LNCAP (cell line): ENCODE measurements at regions not wholly inside any gene's neighbourhood (a gene's known extent, or its start where the extent isn't known, plus 50 kb on each side); places are given as distances from the start of the nearest gene placed in this dataset.

Experiments
- CTCF ChIP-seq: fragments of 450-650 bp; IDR thresholded peaks from 2 replicates; pipeline ENCODE4 v1.5.1; 2017; ENCODE audit warnings: mild to moderate bottlenecking

GRCh38 chr2:192407692-192408091 is 213.0 kb upstream of the TMEFF2 start:
- TF ChIP-seq CTCF, result no peak

- TF ChIP-seq CTCF, result no peak
Observed at GRCh38 chr2:192398236-192398635, 203.5 kb upstream of the TMEFF2 start.

DNA sequence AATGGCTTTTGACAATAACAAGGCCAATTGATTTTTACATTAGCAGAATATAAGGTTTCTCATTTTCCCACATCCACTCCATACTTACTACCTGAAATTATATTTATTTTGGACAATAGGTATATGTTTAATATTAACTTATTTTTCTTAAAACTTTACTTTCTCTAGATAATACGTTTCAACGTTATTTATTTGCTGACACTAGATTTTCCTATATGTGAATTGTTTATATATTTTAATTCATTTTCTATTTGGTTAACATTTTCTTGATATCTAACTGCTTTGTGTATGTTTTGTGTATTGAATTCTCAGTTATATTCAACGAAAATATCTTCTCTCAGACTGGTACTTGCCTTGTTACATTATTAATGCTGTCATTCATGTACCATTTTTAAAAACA is 199.9 kb upstream of the TMEFF2 start:
- no peak for TF ChIP-seq CTCF

GRCh38 chr2:192391041-192391440 is 196.3 kb upstream of the TMEFF2 start:
- no peak for TF ChIP-seq CTCF

DNA sequence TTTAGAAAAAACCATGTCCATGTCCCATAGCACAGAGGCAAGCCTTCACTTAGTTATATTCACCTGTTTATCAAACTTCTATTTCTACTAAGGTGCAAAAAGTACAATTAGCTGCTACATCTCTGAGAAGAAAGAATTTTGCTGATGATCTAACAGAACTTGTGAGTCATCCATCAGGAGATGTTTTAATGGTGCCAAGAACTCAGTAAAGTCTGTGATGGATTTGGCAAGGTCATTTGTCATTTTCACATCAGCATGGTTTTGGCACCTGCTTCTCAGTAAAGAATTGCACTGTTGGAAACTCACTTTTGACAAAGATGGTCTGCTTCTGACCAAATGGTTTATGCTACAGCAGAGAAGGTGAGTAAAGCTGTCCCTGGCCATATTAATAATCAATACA is 195.7 kb upstream of the TMEFF2 start:
- TF ChIP-seq CTCF, result no peak

- TF ChIP-seq CTCF, result no peak
Observed at GRCh38 chr2:192381082-192381481, 186.3 kb upstream of the TMEFF2 start.

GRCh38 chr2:192379736-192380135 is 185.0 kb upstream of the TMEFF2 start:
- TF ChIP-seq CTCF, result no peak

GRCh38 chr2:192377173-192377572 is 182.4 kb upstream of the TMEFF2 start:
- no peak for TF ChIP-seq CTCF
